ENCODE measurements at regions not wholly inside any gene's neighbourhood (a gene's known extent, or its start where the extent isn't known, plus 50 kb on each side); places are given as distances from the start of the nearest gene placed in this dataset.
"Not testable (repeated sequence)": the region's sequence is repeated elsewhere in the genome, so short reads cannot be mapped to it uniquely, and the experiment has no call there.

GRCh38 chr1:187038784-187039183 is 210.0 kb downstream of the PLA2G4A start:
- POLR2A ChIA-PET (ENCODE audit: unreplicated experiment), result no interaction called here
- intact Hi-C loops (cut with micrococcal nuclease; ENCODE audit: unreplicated experiment), result no loop called here
- no TSS peak for BruUV-seq (replicated peaks)

GRCh38 chr1:187041104-187041503 is 212.4 kb downstream of the PLA2G4A start:
- H3K27ac ChIP-seq, result no peak overlapping the region
- intact Hi-C loops (cut with micrococcal nuclease; ENCODE audit: unreplicated experiment), result no loop called here
- H2AFZ ChIP-seq, result no peak overlapping the region
- POLR2A ChIA-PET (ENCODE audit: unreplicated experiment), result no interaction called here
- no peaks in the 10 kb centered on the region for H3K36me3 ChIP-seq (ENCODE audit: low read depth)
- peaks cover 9% of the 10 kb centered on the region; the same call in 1 of the 2 replicates for H3K4me1 ChIP-seq (replicated peaks; ENCODE audit: insufficient read depth)
- 0 out of 2 replicates have a peak, but pooled peaks cover 2% of the 10 kb centered on the region for H3K9me2 ChIP-seq (ENCODE audit: insufficient read depth)
- no peak overlapping the region for H3K4me3 ChIP-seq
- TF ChIP-seq CTCF (conservative IDR thresholded peaks at IDR 0.05), result no peak
- no peaks in the 10 kb centered on the region for H4K20me1 ChIP-seq (ENCODE audit: insufficient read depth)
- no peak for DNase-seq
- no peaks in the 10 kb centered on the region for H3K9me3 ChIP-seq (ENCODE audit: insufficient read depth, low read depth)
- CTCF ChIA-PET, result no interaction called here
- no peak overlapping the region for H3K4me2 ChIP-seq
- no TSS peak for BruUV-seq (replicated peaks)
- H3F3A ChIP-seq (ENCODE audit: insufficient read depth, low read depth), result peaks cover 5% of the 10 kb centered on the region; the same call in 1 of the 2 replicates
- H3K27me3 ChIP-seq (ENCODE audit: insufficient read depth, low read depth), result no peaks in the 10 kb centered on the region
- no peaks in the 10 kb centered on the region for H3K79me2 ChIP-seq (ENCODE audit: low read depth)

More at GRCh38 chr1:187038784-187039183, 210.0 kb downstream of the PLA2G4A start:
- Histone ChIP-seq H3K9me3 (ENCODE audit: insufficient read depth, low read depth) (no peaks in the 10 kb centered on the region), H3K4me3 (no peak overlapping the region), H3F3A (ENCODE audit: insufficient read depth, low read depth) (peaks cover 5% of the 10 kb centered on the region; the same call in 1 of the 2 replicates), H3K4me2 (no peak overlapping the region), H3K9me2 (ENCODE audit: insufficient read depth) (0 out of 2 replicates have a peak, but pooled peaks cover 2% of the 10 kb centered on the region), H3K27me3 (ENCODE audit: insufficient read depth, low read depth) (no peaks in the 10 kb centered on the region), H3K36me3 (ENCODE audit: low read depth) (no peaks in the 10 kb centered on the region), H3K27ac (no peak overlapping the region), H4K20me1 (ENCODE audit: insufficient read depth) (no peaks in the 10 kb centered on the region), H3K79me2 (ENCODE audit: low read depth) (no peaks in the 10 kb centered on the region), H3K4me1 (replicated peaks; ENCODE audit: insufficient read depth) (peaks cover 9% of the 10 kb centered on the region; the same call in 1 of the 2 replicates), H2AFZ (no peak overlapping the region)
- CTCF ChIA-PET, result no interaction called here
- TF ChIP-seq EZH2 (IDR thresholded peaks at IDR 0.05; ENCODE audit: low read depth) (no peak), CTCF (conservative IDR thresholded peaks at IDR 0.05) (no peak)
- peak; percentile 19 to 56 for DNase-seq

- Histone ChIP-seq H3F3A (ENCODE audit: insufficient read depth, low read depth) (peaks cover 5% of the 10 kb centered on the region; the same call in 1 of the 2 replicates), H2AFZ (no peak overlapping the region), H3K36me3 (ENCODE audit: low read depth) (no peaks in the 10 kb centered on the region), H4K20me1 (ENCODE audit: insufficient read depth) (no peaks in the 10 kb centered on the region), H3K4me1 (replicated peaks; ENCODE audit: insufficient read depth) (peaks cover 9% of the 10 kb centered on the region; the same call in 1 of the 2 replicates), H3K79me2 (ENCODE audit: low read depth) (no peaks in the 10 kb centered on the region), H3K9me2 (ENCODE audit: insufficient read depth) (0 out of 2 replicates have a peak, but pooled peaks cover 2% of the 10 kb centered on the region), H3K27ac (no peak overlapping the region), H3K4me3 (no peak overlapping the region), H3K27me3 (ENCODE audit: insufficient read depth, low read depth) (no peaks in the 10 kb centered on the region), H3K9me3 (ENCODE audit: insufficient read depth, low read depth) (no peaks in the 10 kb centered on the region), H3K4me2 (no peak overlapping the region)
- intact Hi-C loops (cut with micrococcal nuclease; ENCODE audit: unreplicated experiment), result no loop called here
- no peak for TF ChIP-seq EZH2 (IDR thresholded peaks at IDR 0.05; ENCODE audit: low read depth)
- no peak for TF ChIP-seq CTCF (conservative IDR thresholded peaks at IDR 0.05)
- ChIA-PET POLR2A (ENCODE audit: unreplicated experiment) (no interaction called here), CTCF (no interaction called here)
- no TSS peak for BruUV-seq (replicated peaks)
- no peak for DNase-seq
These were observed 213.8 kb downstream of the PLA2G4A start for GRCh38 chr1:187042538-187042937.

- H3K27ac ChIP-seq; CTCF ChIA-PET; BruUV-seq (replicated peaks); H3K9me3 ChIP-seq (ENCODE audit: insufficient read depth, low read depth); intact Hi-C loops (cut with micrococcal nuclease; ENCODE audit: unreplicated experiment); H3K4me1 ChIP-seq (replicated peaks; ENCODE audit: insufficient read depth); POLR2A ChIA-PET (ENCODE audit: unreplicated experiment); H3K4me3 ChIP-seq; H3K79me2 ChIP-seq (ENCODE audit: low read depth); H3F3A ChIP-seq (ENCODE audit: insufficient read depth, low read depth); H2AFZ ChIP-seq; H3K9me2 ChIP-seq (ENCODE audit: insufficient read depth); DNase-seq; H3K36me3 ChIP-seq (ENCODE audit: low read depth); H4K20me1 ChIP-seq (ENCODE audit: insufficient read depth); H3K27me3 ChIP-seq (ENCODE audit: insufficient read depth, low read depth); H3K4me2 ChIP-seq: not testable (repeated sequence)
These were observed 214.7 kb downstream of the PLA2G4A start for GRCh38 chr1:187043433-187043832.

Data from PC-9 (cell line).